ENCODE measurements at regions not wholly inside any gene's neighbourhood (a gene's known extent, or its start where the extent isn't known, plus 50 kb on each side); places are given as distances from the start of the nearest gene placed in this dataset.
"Not testable (repeated sequence)": the region's sequence is repeated elsewhere in the genome, so short reads cannot be mapped to it uniquely, and the experiment has no call there.

GRCh38 chr7:56222866-56223265 lies 106.6 kb upstream of the NUPR2 start:
- H3K27me3 ChIP-seq (ENCODE audit: insufficient read depth, low read depth, severe bottlenecking) = peaks cover 31% of the 10 kb centered on the region
- H3K4me3 ChIP-seq (ENCODE audit: low read depth, low read length) = no peak overlapping the region
- DNase-seq = no peak
- TF ChIP-seq CTCF (IDR thresholded peaks at IDR 0.05; ENCODE audit: low read depth, low read length) = no peak
- no peaks in the 10 kb centered on the region for H3K36me3 ChIP-seq
- no peak overlapping the region for H3K27ac ChIP-seq
- no peaks in the 10 kb centered on the region for H3K9me3 ChIP-seq (ENCODE audit: severe bottlenecking)

GRCh38 chr7:56219017-56219416 lies 102.8 kb upstream of the NUPR2 start:
- Histone ChIP-seq H3K4me3 (ENCODE audit: low read depth, low read length) (no peak overlapping the region), H3K9me3 (ENCODE audit: severe bottlenecking) (no peaks in the 10 kb centered on the region), H3K27me3 (ENCODE audit: insufficient read depth, low read depth, severe bottlenecking) (peaks cover 21% of the 10 kb centered on the region), H3K27ac (no peak overlapping the region), H3K36me3 (no peaks in the 10 kb centered on the region)
- no peak for TF ChIP-seq CTCF (IDR thresholded peaks at IDR 0.05; ENCODE audit: low read depth, low read length)
- DNase-seq = no peak

- Histone ChIP-seq H3K27me3 (ENCODE audit: insufficient read depth, low read depth, severe bottlenecking) (peaks cover 21% of the 10 kb centered on the region), H3K36me3 (no peaks in the 10 kb centered on the region), H3K9me3 (ENCODE audit: severe bottlenecking) (no peaks in the 10 kb centered on the region), H3K27ac (no peak overlapping the region), H3K4me3 (ENCODE audit: low read depth, low read length) (no peak overlapping the region)
- no peak for TF ChIP-seq CTCF (IDR thresholded peaks at IDR 0.05; ENCODE audit: low read depth, low read length)
- no peak for DNase-seq
Measured at GRCh38 chr7:56218510-56218909, 102.3 kb upstream of the NUPR2 start.

DNA sequence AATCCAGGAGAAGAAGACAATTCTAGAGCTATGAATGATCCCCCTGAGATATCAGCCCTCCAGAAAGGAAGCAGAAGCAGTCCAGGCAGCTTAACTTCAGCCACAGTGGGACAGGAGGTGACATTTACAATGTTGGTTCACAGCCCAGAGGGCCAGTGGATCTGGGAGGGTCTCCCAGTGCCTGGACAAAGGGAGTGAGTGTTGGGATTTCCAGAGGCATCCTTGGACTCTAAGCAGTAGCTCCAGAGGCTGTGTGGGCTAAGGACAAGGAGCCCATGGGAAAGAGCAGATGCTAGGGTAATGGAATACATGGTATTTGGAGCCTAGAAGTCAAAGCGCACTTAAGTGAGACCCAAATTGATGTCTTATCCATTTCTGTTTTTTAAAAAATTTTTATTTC lies 97.4 kb upstream of the NUPR2 start:
- peaks cover 13% of the 10 kb centered on the region for H3K27me3 ChIP-seq (ENCODE audit: insufficient read depth, low read depth, severe bottlenecking)
- no peaks in the 10 kb centered on the region for H3K36me3 ChIP-seq
- no peak overlapping the region for H3K4me3 ChIP-seq (ENCODE audit: low read depth, low read length)
- DNase-seq = no peak
- TF ChIP-seq CTCF (IDR thresholded peaks at IDR 0.05; ENCODE audit: low read depth, low read length) = no peak
- peaks cover 2% of the 10 kb centered on the region for H3K9me3 ChIP-seq (ENCODE audit: severe bottlenecking)
- no peak overlapping the region for H3K27ac ChIP-seq

- no peak for DNase-seq
- no peak overlapping the region for H3K27ac ChIP-seq
- H3K27me3 ChIP-seq (ENCODE audit: insufficient read depth, low read depth, severe bottlenecking) = no peaks in the 10 kb centered on the region
- peaks cover 2% of the 10 kb centered on the region for H3K9me3 ChIP-seq (ENCODE audit: severe bottlenecking)
- H3K4me3 ChIP-seq (ENCODE audit: low read depth, low read length) = no peak overlapping the region
- no peak for TF ChIP-seq CTCF (IDR thresholded peaks at IDR 0.05; ENCODE audit: low read depth, low read length)
- no peaks in the 10 kb centered on the region for H3K36me3 ChIP-seq
Measured at GRCh38 chr7:56206420-56206819, 90.2 kb upstream of the NUPR2 start.

DNA sequence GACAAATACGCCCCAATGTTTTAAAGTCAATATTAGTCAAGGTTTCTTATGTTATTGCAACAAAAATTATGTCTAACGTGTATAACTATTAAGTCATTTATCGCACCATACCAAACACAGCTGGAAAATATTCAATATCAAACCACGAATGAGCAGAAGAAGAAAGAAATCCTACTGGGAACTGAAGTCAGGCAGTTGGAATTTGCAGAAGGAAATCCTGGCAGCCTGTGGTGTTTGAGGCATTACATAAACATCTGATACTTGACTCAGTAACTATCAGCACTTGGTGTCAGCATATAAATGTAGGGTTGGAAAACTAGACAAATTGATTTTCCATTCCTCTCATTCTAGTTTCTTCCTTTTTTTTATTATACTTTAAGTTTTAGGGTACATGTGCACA lies 83.4 kb upstream of the NUPR2 start:
- TF ChIP-seq CTCF (IDR thresholded peaks at IDR 0.05; ENCODE audit: low read depth, low read length) = no peak
- Histone ChIP-seq H3K4me3 (ENCODE audit: low read depth, low read length) (no peak overlapping the region), H3K27ac (no peak overlapping the region), H3K27me3 (ENCODE audit: insufficient read depth, low read depth, severe bottlenecking) (peaks cover 2% of the 10 kb centered on the region), H3K9me3 (ENCODE audit: severe bottlenecking) (no peaks in the 10 kb centered on the region), H3K36me3 (no peaks in the 10 kb centered on the region)
- DNase-seq = no peak

- not testable (repeated sequence) for H3K27ac ChIP-seq; DNase-seq; H3K9me3 ChIP-seq (ENCODE audit: severe bottlenecking); H3K27me3 ChIP-seq (ENCODE audit: insufficient read depth, low read depth, severe bottlenecking); H3K4me3 ChIP-seq (ENCODE audit: low read depth, low read length); H3K36me3 ChIP-seq
Measured at GRCh38 chr7:56196195-56196594, 80.0 kb upstream of the NUPR2 start.
